K562 (cell line): ENCODE measurements at regions not wholly inside any gene's neighbourhood (a gene's known extent, or its start where the extent isn't known, plus 50 kb on each side); places are given as distances from the start of the nearest gene placed in this dataset.

Source experiments
- ATAC-seq: fragments of 200-7000 bp; cut with Tn5 transposase; 3 replicates; pipeline ENCODE4 v1.9.1; 2020; ENCODE audit warnings: moderate library complexity
- BruUV-seq: library from RNA; stranded (reverse); fragments of 400-500 nt; replicated peaks from 2 replicates; lab custom pipeline; 2021; lab: Mats Ljungman, UMichigan
- CTCF ChIA-PET: fragments of 300-600 bp; formaldehyde crosslinking; extraction: SDS; loops from one replicate; lab custom pipeline; 2021; ENCODE audit warnings: low intra/inter-chr PET ratio; lab: Yijun Ruan, JAX
- POLR2A ChIA-PET: fragments of 300-600, 350-650 bp; sonication (Branson Sonifier 250); formaldehyde crosslinking; extraction: SDS; loops from one replicate; lab custom pipeline; 2021; ENCODE audit warnings: antibody characterized with exemption, inconsistent platforms; lab: Yijun Ruan, JAX
- DNase-seq, 4 experiments: peaks; one replicate each; pipeline versions ENCODE4 v3.0.0 to v3.0.0-alpha.2; 2011 to 2018; ENCODE audit warnings: low spot score in 3 of 4, mixed read lengths in 3 of 4; ENCODE audit errors: extremely low read depth in 1 of 4
- FAIRE-seq: peaks from 2 replicates; lab custom pipeline; 2011; peaks lifted over from hg19 to GRCh38; lab: Jason Lieb, UNC
- H2AFZ ChIP-seq: 2 replicates; pipeline ENCODE4 v1.6.0; 2011; ENCODE audit warnings: low read depth, low read length, control low read depth, inconsistent platforms
- H3K27ac ChIP-seq: fragments of 200-600 bp; 3 replicates; pipeline ENCODE4 v1.8.0; 2011; ENCODE audit warnings: low read depth, mild to moderate bottlenecking, control low read depth, inconsistent platforms, low read length, moderate library complexity, mixed read lengths; ENCODE audit errors: extremely low read depth
- H3K27me3 ChIP-seq, 2 experiments: fragments of 300-600 bp in 1 of 2; 2 replicates in 1 of 2; 3 replicates in 1 of 2; pipeline versions ENCODE4 v1.6.0 to v1.8.0; 2011; ENCODE audit warnings: inconsistent platforms in 2 of 2, low read length in 2 of 2, mild to moderate bottlenecking in 1 of 2, mixed read lengths in 1 of 2, moderate library complexity in 1 of 2; ENCODE audit not compliant: control insufficient read depth in 2 of 2, insufficient read depth in 2 of 2
- H3K36me3 ChIP-seq: fragments of 300-600 bp; 3 replicates; pipeline ENCODE4 v1.8.0; 2011; ENCODE audit warnings: mild to moderate bottlenecking, low read length, inconsistent platforms; ENCODE audit not compliant: control insufficient read depth, insufficient read depth
- H3K4me1 ChIP-seq, 2 experiments: fragments of 200-600 bp in 1 of 2; replicated peaks in 1 of 2; 2 replicates in 1 of 2; 3 replicates in 1 of 2; pipeline versions ENCODE4 v1.5.1 to v1.8.0; 2011; ENCODE audit warnings: inconsistent platforms in 2 of 2, low read length in 2 of 2, mild to moderate bottlenecking in 1 of 2, mixed read lengths in 1 of 2, moderate library complexity in 1 of 2; ENCODE audit not compliant: control insufficient read depth in 2 of 2, insufficient read depth in 2 of 2
- H3K4me2 ChIP-seq: 2 replicates; pipeline ENCODE4 v1.6.1; 2011; ENCODE audit warnings: low read length, control low read depth, inconsistent platforms, mixed read lengths; ENCODE audit not compliant: insufficient read depth
- H3K4me3 ChIP-seq: fragments of 200-600 bp; sonication (generic), shearing (Covaris generic); 2 replicates; pipeline ENCODE4 v1.5.1; 2016; ENCODE audit warnings: control low read depth, inconsistent platforms
- H3K79me2 ChIP-seq: fragments of 200-600 bp; 3 replicates; pipeline ENCODE4 v1.8.0; 2011; ENCODE audit warnings: low read length, inconsistent platforms; ENCODE audit not compliant: control insufficient read depth, insufficient read depth
- H3K9ac ChIP-seq, 2 experiments: 2 replicates each; pipeline versions ENCODE4 v1.6.0 to v1.6.1; 2011; ENCODE audit warnings: low read depth in 2 of 2, low read length in 2 of 2, control low read depth in 1 of 2, inconsistent platforms in 1 of 2, mild to moderate bottlenecking in 1 of 2, mixed read lengths in 1 of 2; ENCODE audit not compliant: insufficient read depth in 1 of 2
- H3K9me1 ChIP-seq: one replicate; pipeline ENCODE4 v1.6.0; 2011; ENCODE audit warnings: inconsistent platforms, mild to moderate bottlenecking, low read length, moderate library complexity; ENCODE audit not compliant: control insufficient read depth, insufficient read depth
- H3K9me3 ChIP-seq: replicated peaks from 2 replicates; pipeline ENCODE4 v1.5.1; 2011; ENCODE audit warnings: low read depth, low read length, inconsistent platforms; ENCODE audit not compliant: control insufficient read depth, insufficient read depth
- H4K20me1 ChIP-seq: replicated peaks from 2 replicates; pipeline ENCODE4 v1.6.1; 2011; ENCODE audit warnings: low read length, inconsistent platforms, mixed read lengths; ENCODE audit not compliant: control insufficient read depth, insufficient read depth
- CHCHD3 ChIP-seq: fragments of 250-450 bp; sonication (Bioruptor Pico); IDR thresholded peaks from 2 replicates; pipeline ENCODE4 v2.1.2; 2022; ENCODE audit warnings: mild to moderate bottlenecking
- HIVEP1 ChIP-seq: fragments of 250-450 bp; sonication (Bioruptor Pico); IDR thresholded peaks from 2 replicates; pipeline ENCODE4 v1.4.0; 2020; ENCODE audit warnings: mild to moderate bottlenecking
- HLTF ChIP-seq: fragments of 450-650 bp; IDR thresholded peaks from 2 replicates; pipeline ENCODE4 v1.6.1; 2016
- RFX1 ChIP-seq: fragments of 450-650 bp; IDR thresholded peaks from 2 replicates; pipeline ENCODE4 v1.6.1; 2016; ENCODE audit warnings: mild to moderate bottlenecking, moderate library complexity
- SLC30A9 ChIP-seq: fragments of 250-450 bp; sonication (Bioruptor Pico); IDR thresholded peaks from 2 replicates; pipeline ENCODE4 v1.8.0; 2022; ENCODE audit warnings: mild to moderate bottlenecking, moderate library complexity
- ZNF316 ChIP-seq: fragments of 450-650 bp; IDR thresholded peaks from 2 replicates; pipeline ENCODE4 v1.6.1; 2016
- ZNF41 ChIP-seq: fragments of 250-450 bp; sonication (Bioruptor Pico); conservative IDR thresholded peaks from 2 replicates; pipeline ENCODE4 v1.4.0; 2020; ENCODE audit warnings: mild to moderate bottlenecking
- ZNF57 ChIP-seq: fragments of 450-650 bp; formaldehyde crosslinking; IDR thresholded peaks from 2 replicates; pipeline ENCODE4 v1.4.0; 2020; ENCODE audit warnings: mild to moderate bottlenecking, moderate library complexity
- WGBS: fragments of 100-300 bp; shearing (Covaris generic); methylation state at CpG from one replicate; pipeline ENCODE4 v1.1.6; 2016; ENCODE audit warnings: low coverage, mixed read lengths; ENCODE audit not compliant: insufficient coverage; ENCODE audit errors: missing lambda C conversion rate; 5-methylcytosine and 5-hydroxymethylcytosine counted together
- in situ Hi-C: fragments of 300-500 bp; cut with MboI; formaldehyde crosslinking; loops from 4 replicates; pipeline ENCODE4 v1.15.0; 2018; ENCODE audit warnings: inconsistent platforms, mixed read lengths
- intact Hi-C: fragments of 100-400 bp; cut with micrococcal nuclease; formaldehyde crosslinking; loops from 2 replicates; pipeline ENCODE4 v1.14.2; 2022
- TF ChIP-seq, protein P1 (sequence below): fragments of 450-650 bp; IDR thresholded peaks from 2 replicates; pipeline ENCODE4 v1.6.1; 2016; ENCODE audit warnings: borderline replicate concordance
- TF ChIP-seq, protein P2 (sequence below): fragments of 250-450 bp; sonication (Bioruptor Pico); IDR thresholded peaks from 2 replicates; pipeline ENCODE4 v1.4.0; 2020; ENCODE audit warnings: borderline replicate concordance
- TF ChIP-seq, protein P3 (sequence below): IDR thresholded peaks from 3 replicates; pipeline ENCODE4 v1.6.1; 2011; ENCODE audit warnings: borderline replicate concordance, mild to moderate bottlenecking, moderate library complexity; ENCODE audit not compliant: insufficient read length; ENCODE audit errors: extremely low read depth

DNA sequence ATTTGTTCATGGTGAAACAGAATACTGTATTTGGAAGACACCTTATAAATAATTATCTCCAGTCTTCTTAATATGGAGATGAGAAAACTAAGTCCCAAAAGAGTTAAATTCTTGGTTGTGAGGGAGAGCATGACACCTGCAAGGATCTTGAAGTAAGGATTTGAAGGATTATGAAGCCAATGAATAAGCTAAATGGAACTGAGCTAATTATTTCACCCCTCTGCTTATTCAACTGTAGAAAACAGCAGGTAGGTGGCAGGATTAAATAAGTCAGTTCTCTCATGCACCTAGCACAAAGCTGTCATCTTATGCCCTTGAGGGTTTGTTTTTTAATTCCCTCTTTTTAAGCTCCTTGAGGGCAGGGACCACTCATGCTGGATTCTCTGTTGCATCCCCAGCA lies 457.3 kb downstream of the ETS1 start:
- POLR2A ChIA-PET = interaction anchor here (0.6 kb wide), 1 partner anchor 567 kb away, joined by 3 read pairs; no protein-coding TSS in a partner anchor
- no TSS peak for BruUV-seq
- no peaks in the 10 kb centered on the region for H3K27me3 ChIP-seq

DNA sequence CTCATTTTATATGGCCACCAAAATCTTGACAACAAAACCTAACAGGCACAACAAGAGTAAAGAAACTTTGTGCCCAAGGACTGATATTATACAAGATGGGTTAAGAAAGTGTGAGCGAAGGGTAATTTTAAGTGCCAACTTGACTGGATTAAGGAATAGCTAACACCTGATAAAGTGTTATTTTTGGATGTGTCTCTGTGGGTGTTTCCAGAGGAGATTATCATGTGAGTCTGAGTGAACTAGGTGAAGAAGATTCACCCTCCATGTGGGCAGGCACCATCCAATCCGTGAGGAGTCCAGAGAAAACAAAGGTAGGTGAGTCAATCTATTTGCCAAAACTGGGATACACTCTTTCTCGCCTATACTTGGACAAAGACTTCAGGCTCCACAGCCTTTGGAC lies 461.6 kb downstream of the ETS1 start:
- H3K9me1 ChIP-seq = no peaks in the 10 kb centered on the region
- 0% methylated on average over 3 of the region's 3 CpGs for WGBS
- H3K4me3 ChIP-seq = no peak overlapping the region
- H3K79me2 ChIP-seq = no peaks in the 10 kb centered on the region
- DNase-seq = no peak
- FAIRE-seq = no peak
- H3K36me3 ChIP-seq = no peaks in the 10 kb centered on the region
- H4K20me1 ChIP-seq = no peaks in the 10 kb centered on the region
- POLR2A ChIA-PET = no interaction called here
- BruUV-seq = no TSS peak
- no peak overlapping the region for H3K27ac ChIP-seq
- no peak overlapping the region for H3K9ac ChIP-seq
- H3K27me3 ChIP-seq = no peaks in the 10 kb centered on the region
- no peak overlapping the region for H2AFZ ChIP-seq
- no peaks in the 10 kb centered on the region for H3K9me3 ChIP-seq
- H3K4me2 ChIP-seq = no peak overlapping the region
- intact Hi-C loops = no loop called here
- no peak for ATAC-seq
- CTCF ChIA-PET = no interaction called here
- in situ Hi-C loops = no loop called here
- no peaks in the 10 kb centered on the region for H3K4me1 ChIP-seq
- TF ChIP-seq ZNF57 (no peak), ZNF41 (no peak), HIVEP1 (CRISPR knock-in tag) (no peak), HLTF (no peak), SLC30A9 (CRISPR knock-in tag) (no peak), ZNF316 (no peak)
- TF ChIP-seq, protein P1, sequence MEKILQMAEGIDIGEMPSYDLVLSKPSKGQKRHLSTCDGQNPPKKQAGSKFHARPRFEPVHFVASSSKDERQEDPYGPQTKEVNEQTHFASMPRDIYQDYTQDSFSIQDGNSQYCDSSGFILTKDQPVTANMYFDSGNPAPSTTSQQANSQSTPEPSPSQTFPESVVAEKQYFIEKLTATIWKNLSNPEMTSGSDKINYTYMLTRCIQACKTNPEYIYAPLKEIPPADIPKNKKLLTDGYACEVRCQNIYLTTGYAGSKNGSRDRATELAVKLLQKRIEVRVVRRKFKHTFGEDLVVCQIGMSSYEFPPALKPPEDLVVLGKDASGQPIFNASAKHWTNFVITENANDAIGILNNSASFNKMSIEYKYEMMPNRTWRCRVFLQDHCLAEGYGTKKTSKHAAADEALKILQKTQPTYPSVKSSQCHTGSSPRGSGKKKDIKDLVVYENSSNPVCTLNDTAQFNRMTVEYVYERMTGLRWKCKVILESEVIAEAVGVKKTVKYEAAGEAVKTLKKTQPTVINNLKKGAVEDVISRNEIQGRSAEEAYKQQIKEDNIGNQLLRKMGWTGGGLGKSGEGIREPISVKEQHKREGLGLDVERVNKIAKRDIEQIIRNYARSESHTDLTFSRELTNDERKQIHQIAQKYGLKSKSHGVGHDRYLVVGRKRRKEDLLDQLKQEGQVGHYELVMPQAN = no peak
- TF ChIP-seq, protein P2, sequence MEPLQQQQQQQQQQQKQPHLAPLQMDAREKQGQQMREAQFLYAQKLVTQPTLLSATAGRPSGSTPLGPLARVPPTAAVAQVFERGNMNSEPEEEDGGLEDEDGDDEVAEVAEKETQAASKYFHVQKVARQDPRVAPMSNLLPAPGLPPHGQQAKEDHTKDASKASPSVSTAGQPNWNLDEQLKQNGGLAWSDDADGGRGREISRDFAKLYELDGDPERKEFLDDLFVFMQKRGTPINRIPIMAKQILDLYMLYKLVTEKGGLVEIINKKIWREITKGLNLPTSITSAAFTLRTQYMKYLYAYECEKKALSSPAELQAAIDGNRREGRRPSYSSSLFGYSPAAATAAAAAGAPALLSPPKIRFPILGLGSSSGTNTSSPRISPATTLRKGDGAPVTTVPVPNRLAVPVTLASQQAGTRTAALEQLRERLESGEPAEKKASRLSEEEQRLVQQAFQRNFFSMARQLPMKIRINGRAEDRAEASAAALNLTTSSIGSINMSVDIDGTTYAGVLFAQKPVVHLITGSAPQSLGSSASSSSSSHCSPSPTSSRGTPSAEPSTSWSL (CRISPR knock-in tag) = no peak
- TF ChIP-seq, protein P3, sequence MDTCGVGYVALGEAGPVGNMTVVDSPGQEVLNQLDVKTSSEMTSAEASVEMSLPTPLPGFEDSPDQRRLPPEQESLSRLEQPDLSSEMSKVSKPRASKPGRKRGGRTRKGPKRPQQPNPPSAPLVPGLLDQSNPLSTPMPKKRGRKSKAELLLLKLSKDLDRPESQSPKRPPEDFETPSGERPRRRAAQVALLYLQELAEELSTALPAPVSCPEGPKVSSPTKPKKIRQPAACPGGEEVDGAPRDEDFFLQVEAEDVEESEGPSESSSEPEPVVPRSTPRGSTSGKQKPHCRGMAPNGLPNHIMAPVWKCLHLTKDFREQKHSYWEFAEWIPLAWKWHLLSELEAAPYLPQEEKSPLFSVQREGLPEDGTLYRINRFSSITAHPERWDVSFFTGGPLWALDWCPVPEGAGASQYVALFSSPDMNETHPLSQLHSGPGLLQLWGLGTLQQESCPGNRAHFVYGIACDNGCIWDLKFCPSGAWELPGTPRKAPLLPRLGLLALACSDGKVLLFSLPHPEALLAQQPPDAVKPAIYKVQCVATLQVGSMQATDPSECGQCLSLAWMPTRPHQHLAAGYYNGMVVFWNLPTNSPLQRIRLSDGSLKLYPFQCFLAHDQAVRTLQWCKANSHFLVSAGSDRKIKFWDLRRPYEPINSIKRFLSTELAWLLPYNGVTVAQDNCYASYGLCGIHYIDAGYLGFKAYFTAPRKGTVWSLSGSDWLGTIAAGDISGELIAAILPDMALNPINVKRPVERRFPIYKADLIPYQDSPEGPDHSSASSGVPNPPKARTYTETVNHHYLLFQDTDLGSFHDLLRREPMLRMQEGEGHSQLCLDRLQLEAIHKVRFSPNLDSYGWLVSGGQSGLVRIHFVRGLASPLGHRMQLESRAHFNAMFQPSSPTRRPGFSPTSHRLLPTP = no peak

More for the DNA sequence above, 457.3 kb downstream of the ETS1 start:
- CTCF ChIA-PET = no interaction called here
- Histone ChIP-seq H4K20me1 (no peaks in the 10 kb centered on the region), H3K79me2 (no peaks in the 10 kb centered on the region), H2AFZ (no peak overlapping the region), H3K36me3 (no peaks in the 10 kb centered on the region), H3K27ac (no peak overlapping the region), H3K9me1 (no peaks in the 10 kb centered on the region), H3K4me2 (no peak overlapping the region), H3K9ac (no peak overlapping the region), H3K4me3 (no peak overlapping the region), H3K9me3 (no peaks in the 10 kb centered on the region), H3K4me1 (no peaks in the 10 kb centered on the region)
- ATAC-seq = no peak
- no peak for DNase-seq
- in situ Hi-C loops (no loop called here), intact Hi-C loops (no loop called here)
- TF ChIP-seq RFX1 (no peak), CHCHD3 (CRISPR knock-in tag) (no peak)
- no peak for FAIRE-seq
